GM12878 (cell line): ENCODE measurements at regions not wholly inside any gene's neighbourhood (a gene's known extent, or its start where the extent isn't known, plus 50 kb on each side); places are given as distances from the start of the nearest gene placed in this dataset.

Experiments
- ATAC-seq: fragments of 200-7000 bp; cut with Tn5 transposase; 3 replicates; pipeline ENCODE4 v1.9.1; 2020; ENCODE audit warnings: mild to moderate bottlenecking, moderate library complexity
- BruUV-seq: library from RNA; stranded (reverse); fragments of 400-500 nt; replicated peaks from 2 replicates; lab custom pipeline; 2021; lab: Mats Ljungman, UMichigan
- CTCF ChIA-PET: fragments of 300-600 bp; sonication (Branson Sonifier 250); formaldehyde crosslinking; extraction: SDS; loops from one replicate; lab custom pipeline; 2021; ENCODE audit warnings: inconsistent platforms; lab: Yijun Ruan, JAX
- POLR2A ChIA-PET: fragments of 350-600 bp; formaldehyde crosslinking; extraction: SDS; loops from one replicate; lab custom pipeline; 2021; ENCODE audit warnings: inconsistent platforms; lab: Charles Lee
- RAD21 ChIA-PET: fragments of 300-600 bp; sonication (Branson Sonifier 250); formaldehyde crosslinking; loops from one replicate; lab custom pipeline; 2023; ENCODE audit warnings: antibody characterized with exemption; ENCODE audit not compliant: unreplicated experiment; lab: Charles Lee
- SMC1A ChIA-PET: fragments of 300-600 bp; sonication (Branson Sonifier 250); formaldehyde crosslinking; loops from one replicate; lab custom pipeline; 2023; ENCODE audit not compliant: unreplicated experiment, uncharacterized antibody; lab: Charles Lee
- DNase-seq: peaks from one replicate; pipeline ENCODE4 v3.0.0-alpha.2; 2011; ENCODE audit warnings: low read depth, low spot score
- FAIRE-seq: peaks from 3 replicates; lab custom pipeline; 2011; peaks lifted over from hg19 to GRCh38; lab: Jason Lieb, UNC
- H2AFZ ChIP-seq: 2 replicates; pipeline ENCODE4 v1.6.0; 2011; ENCODE audit warnings: low read depth, low read length, control low read depth; ENCODE audit not compliant: control insufficient read depth
- H3K27ac ChIP-seq: 2 replicates; pipeline ENCODE4 v1.5.1; 2011; ENCODE audit warnings: control low read depth; ENCODE audit not compliant: control insufficient read depth, insufficient read depth
- H3K27me3 ChIP-seq, 2 experiments: replicated peaks in 1 of 2; 2 replicates each; pipeline versions ENCODE4 v1.6.0 to v1.6.1; 2011; ENCODE audit warnings: low read length in 1 of 2; ENCODE audit not compliant: control insufficient read depth in 2 of 2, insufficient read depth in 2 of 2
- H3K36me3 ChIP-seq, 2 experiments: 2 replicates each; pipeline ENCODE4 v1.5.1; 2011; ENCODE audit warnings: low read length in 1 of 2; ENCODE audit not compliant: control insufficient read depth in 2 of 2, insufficient read depth in 2 of 2
- H3K4me1 ChIP-seq: 2 replicates; pipeline ENCODE4 v1.6.1; 2011; ENCODE audit warnings: mild to moderate bottlenecking, low read length, moderate library complexity, mixed read lengths; ENCODE audit not compliant: control insufficient read depth, insufficient read depth
- H3K4me2 ChIP-seq: 2 replicates; pipeline ENCODE4 v1.6.0; 2011; ENCODE audit warnings: control low read depth; ENCODE audit not compliant: control insufficient read depth, insufficient read depth
- H3K4me3 ChIP-seq: fragments of 200-600 bp; sonication (generic); 2 replicates; pipeline ENCODE4 v1.5.1; 2016
- H3K79me2 ChIP-seq: 2 replicates; pipeline ENCODE4 v1.6.0; 2011; ENCODE audit warnings: low read length; ENCODE audit not compliant: control insufficient read depth, insufficient read depth
- H3K9ac ChIP-seq: 2 replicates; pipeline ENCODE4 v1.8.0; 2011; ENCODE audit warnings: low read length, control low read depth, mixed read lengths; ENCODE audit not compliant: control insufficient read depth, insufficient read depth
- H3K9me3 ChIP-seq: replicated peaks from 3 replicates; pipeline ENCODE4 v1.5.1; 2011; ENCODE audit warnings: mild to moderate bottlenecking, low read length; ENCODE audit not compliant: control insufficient read depth, insufficient read depth
- H4K20me1 ChIP-seq: 2 replicates; pipeline ENCODE4 v1.6.0; 2011; ENCODE audit not compliant: control insufficient read depth, insufficient read depth
- CHD1 ChIP-seq: IDR thresholded peaks from 2 replicates; pipeline ENCODE4 v1.6.1; 2012; ENCODE audit warnings: low read depth, low read length, improper control_type of control experiment
- CTCF ChIP-seq, 3 experiments: IDR thresholded peaks in 2 of 3; conservative IDR thresholded peaks in 1 of 3; 2 replicates each; pipeline ENCODE4 v1.5.1; 2011; ENCODE audit warnings: low read depth in 3 of 3, low read length in 3 of 3, mild to moderate bottlenecking in 3 of 3, control low read depth in 2 of 3, moderate library complexity in 2 of 3, inconsistent platforms in 1 of 3, mixed read lengths in 1 of 3; ENCODE audit not compliant: control insufficient read depth in 2 of 3, insufficient read depth in 1 of 3; ENCODE audit errors: extremely low read depth in 1 of 3
- ESRRA ChIP-seq: IDR thresholded peaks from 2 replicates; pipeline ENCODE4 v1.6.1; 2012; ENCODE audit warnings: mild to moderate bottlenecking, low read length, improper control_type of control experiment
- IKZF1 ChIP-seq: fragments of 450-650 bp; conservative IDR thresholded peaks from 2 replicates; pipeline ENCODE4 v1.6.1; 2017; ENCODE audit warnings: antibody characterized with exemption, mild to moderate bottlenecking
- IRF3 ChIP-seq: fragments of 450-650 bp; IDR thresholded peaks from 2 replicates; pipeline ENCODE4 v1.6.1; 2014; ENCODE audit warnings: mild to moderate bottlenecking
- MAX ChIP-seq: IDR thresholded peaks from 2 replicates; pipeline ENCODE4 v1.6.1; 2012; ENCODE audit warnings: low read depth, low read length, improper control_type of control experiment
- POLR2A ChIP-seq: IDR thresholded peaks from 2 replicates; pipeline ENCODE4 v1.6.1; 2011; ENCODE audit warnings: low read depth, mild to moderate bottlenecking, low read length
- POU2F2 ChIP-seq: IDR thresholded peaks from 3 replicates; pipeline ENCODE4 v1.6.1; 2011; ENCODE audit warnings: low read depth, mild to moderate bottlenecking, low read length, borderline replicate concordance
- RCOR1 ChIP-seq: conservative IDR thresholded peaks from 2 replicates; pipeline ENCODE4 v1.6.1; 2012; ENCODE audit warnings: low read depth, low read length, improper control_type of control experiment
- RELB ChIP-seq: fragments of 450-650 bp; IDR thresholded peaks from 2 replicates; pipeline ENCODE4 v1.6.1; 2017; ENCODE audit warnings: low read depth, mild to moderate bottlenecking, moderate library complexity
- RFX5 ChIP-seq: IDR thresholded peaks from 2 replicates; pipeline ENCODE4 v1.6.1; 2011; ENCODE audit warnings: low read depth, low read length, improper control_type of control experiment
- SIX5 ChIP-seq: IDR thresholded peaks from 2 replicates; pipeline ENCODE4 v1.6.1; 2011; ENCODE audit warnings: mild to moderate bottlenecking, low read depth, low read length, moderate library complexity; ENCODE audit not compliant: severe bottlenecking
- SP1 ChIP-seq: IDR thresholded peaks from one replicate; pipeline ENCODE4 v1.6.1; 2011; ENCODE audit warnings: low read depth, low read length
- TCF12 ChIP-seq: IDR thresholded peaks from 2 replicates; pipeline ENCODE4 v1.6.1; 2011; ENCODE audit warnings: low read depth, mild to moderate bottlenecking, low read length
- WGBS: methylation state at CpG from one replicate; pipeline ENCODE4 v1.1.6; 2016; ENCODE audit warnings: low lambda C conversion rate; ENCODE audit not compliant: insufficient replicate concordance, insufficient coverage; ENCODE audit errors: missing lambda C conversion rate; 5-methylcytosine and 5-hydroxymethylcytosine counted together
- in situ Hi-C: fragments of 300-500 bp; cut with MboI; formaldehyde crosslinking; loops from 9 replicates; pipeline ENCODE4 v1.14.3; 2018; ENCODE audit warnings: mixed read lengths
- intact Hi-C: fragments of 100-400 bp; cut with micrococcal nuclease; formaldehyde crosslinking; loops from one replicate; pipeline ENCODE4 v1.14.2; 2022; ENCODE audit not compliant: unreplicated experiment

GRCh38 chr22:48963405-48963804 is 864.3 kb downstream of the BRD1 start:
- Histone ChIP-seq H3K79me2 (no peaks in the 10 kb centered on the region), H3K27ac (no peak overlapping the region), H4K20me1 (no peaks in the 10 kb centered on the region), H3K36me3 (no peaks in the 10 kb centered on the region), H3K4me1 (no peaks in the 10 kb centered on the region), H3K4me2 (no peak overlapping the region), H3K27me3 (no peaks in the 10 kb centered on the region), H3K4me3 (no peak overlapping the region), H3K9ac (no peak overlapping the region), H2AFZ (no peak overlapping the region), H3K9me3 (no peaks in the 10 kb centered on the region; the same call in 2 of the 3 replicates)
- FAIRE-seq (no peak), ATAC-seq (no peak), DNase-seq (no peak)
- SMC1A ChIA-PET, result no interaction called here
- BruUV-seq, result no TSS peak
- RAD21 ChIA-PET, result no interaction called here
- WGBS, result 0% methylated on average over 1 of the region's 1 CpG
- POLR2A ChIA-PET, result no interaction called here
- in situ Hi-C loops (no loop called here), intact Hi-C loops (no loop called here)
- TF ChIP-seq POLR2A (no peak), IKZF1 (no peak), RELB (no peak), SP1 (no peak)
- CTCF ChIA-PET, result no interaction called here

GRCh38 chr22:48961705-48962104 is 866.0 kb downstream of the BRD1 start:
- CTCF ChIA-PET, result no interaction called here
- TF ChIP-seq POU2F2 (no peak), TCF12 (no peak), IRF3 (no peak), RFX5 (no peak), CHD1 (no peak), CTCF (IDR thresholded peaks at IDR 0.05 in 2 of 3, conservative IDR thresholded peaks at IDR 0.05 in 1 of 3; ENCODE audit: control insufficient read depth in 2 of 3, extremely low read depth in 1 of 3, insufficient read depth in 1 of 3, low read depth in 3 of 3, low read length in 3 of 3) (no peak), RCOR1 (no peak), SIX5 (no peak), ESRRA (no peak), MAX (no peak)

More at GRCh38 chr22:48961705-48962104, 866.0 kb downstream of the BRD1 start:
- WGBS, result 26% methylated on average over 2 of the region's 2 CpGs
- in situ Hi-C loops (no loop called here), intact Hi-C loops (no loop called here)
- no peaks in the 10 kb centered on the region for H4K20me1 ChIP-seq
- no peak overlapping the region for H3K4me3 ChIP-seq
- no peaks in the 10 kb centered on the region for H3K4me1 ChIP-seq
- BruUV-seq, result no TSS peak
- POLR2A ChIA-PET, result no interaction called here
- no peak overlapping the region for H3K4me2 ChIP-seq
- no peak for ATAC-seq
- RAD21 ChIA-PET, result no interaction called here
- SMC1A ChIA-PET, result no interaction called here
- no peak overlapping the region for H2AFZ ChIP-seq
- FAIRE-seq, result no peak
- no peaks in the 10 kb centered on the region for H3K36me3 ChIP-seq
- H3K27me3 ChIP-seq, result no peaks in the 10 kb centered on the region
- H3K9me3 ChIP-seq, result no peaks in the 10 kb centered on the region; the same call in 2 of the 3 replicates
- no peak overlapping the region for H3K9ac ChIP-seq
- no peak for DNase-seq
- no peak overlapping the region for H3K27ac ChIP-seq
- H3K79me2 ChIP-seq, result no peaks in the 10 kb centered on the region
